ENCODE measurements at regions not wholly inside any gene's neighbourhood (a gene's known extent, or its start where the extent isn't known, plus 50 kb on each side); places are given as distances from the start of the nearest gene placed in this dataset.

- DNase-seq = no peak
- 50 to 71% (median 62%) methylated on average over 2 of the region's 2 CpGs for WGBS, 3 donors
- no peak overlapping the region for H3K27ac ChIP-seq (ENCODE audit: low read depth in 1 of 3, low read length in 2 of 3)
- H3K9me3 ChIP-seq (ENCODE audit: control insufficient read depth in 2 of 2, insufficient read depth in 1 of 2, low read depth in 1 of 2, low read length in 1 of 2) = no peaks in the 10 kb centered on the region
- no peaks in the 10 kb centered on the region for H3K36me3 ChIP-seq (ENCODE audit: control insufficient read depth in 3 of 3, insufficient read depth in 2 of 3, low read depth in 1 of 3, low read length in 3 of 3)
- FAIRE-seq = no peak
- H3K4me3 ChIP-seq (ENCODE audit: low read depth in 1 of 3, low read length in 3 of 3) = no peak overlapping the region
- no peaks in the 10 kb centered on the region for H3K27me3 ChIP-seq (ENCODE audit: control insufficient read depth in 3 of 3, insufficient read depth in 3 of 3, low read length in 3 of 3)
- no peaks in the 10 kb centered on the region for H3K4me1 ChIP-seq (ENCODE audit: control insufficient read depth in 3 of 3, insufficient read depth in 2 of 3, low read depth in 1 of 3, low read length in 2 of 3)
Observed at GRCh38 chr5:44252545-44252944, 136.7 kb downstream of the FGF10 start.

GRCh38 chr5:44246986-44247385 is 142.2 kb downstream of the FGF10 start:
- Histone ChIP-seq H3K27me3 (ENCODE audit: control insufficient read depth in 3 of 3, insufficient read depth in 3 of 3, low read length in 3 of 3) (no peaks in the 10 kb centered on the region), H3K4me3 (ENCODE audit: low read depth in 1 of 3, low read length in 3 of 3) (no peak overlapping the region), H3K27ac (ENCODE audit: low read depth in 1 of 3, low read length in 2 of 3) (no peak overlapping the region), H3K9me3 (ENCODE audit: control insufficient read depth in 2 of 2, insufficient read depth in 1 of 2, low read depth in 1 of 2, low read length in 1 of 2) (peaks cover 0 to 1% of the 10 kb centered on the region in 2 donors), H3K36me3 (ENCODE audit: control insufficient read depth in 3 of 3, insufficient read depth in 2 of 3, low read depth in 1 of 3, low read length in 3 of 3) (no peaks in the 10 kb centered on the region), H3K4me1 (ENCODE audit: control insufficient read depth in 3 of 3, insufficient read depth in 2 of 3, low read depth in 1 of 3, low read length in 2 of 3) (no peaks in the 10 kb centered on the region)
- no peak for DNase-seq
- 82 to 94% (median 90%) methylated on average over 2 of the region's 2 CpGs for WGBS, 3 donors
- FAIRE-seq = no peak

GRCh38 chr5:44245935-44246334 is 143.3 kb downstream of the FGF10 start:
- whole genome bisulfite sequencing, 3 donors = 86 to 94% (median 90%) methylated on average over 1 of the region's 1 CpG

GRCh38 chr5:44242791-44243190 is 146.4 kb downstream of the FGF10 start:
- no peaks in the 10 kb centered on the region for H3K36me3 ChIP-seq (ENCODE audit: control insufficient read depth in 3 of 3, insufficient read depth in 2 of 3, low read depth in 1 of 3, low read length in 3 of 3)
- 69 to 74% (median 71%) methylated on average over 1 of the region's 1 CpG for WGBS, 3 donors
- FAIRE-seq (no peak), DNase-seq (no peak)
- no peak overlapping the region for H3K27ac ChIP-seq (ENCODE audit: low read depth in 1 of 3, low read length in 2 of 3)
- no peak overlapping the region for H3K4me3 ChIP-seq (ENCODE audit: low read depth in 1 of 3, low read length in 3 of 3)
- no peaks in the 10 kb centered on the region for H3K27me3 ChIP-seq (ENCODE audit: control insufficient read depth in 3 of 3, insufficient read depth in 3 of 3, low read length in 3 of 3)
- H3K9me3 ChIP-seq (ENCODE audit: control insufficient read depth in 2 of 2, insufficient read depth in 1 of 2, low read depth in 1 of 2, low read length in 1 of 2) = peaks cover 0 to 1% of the 10 kb centered on the region in 2 donors
- H3K4me1 ChIP-seq (ENCODE audit: control insufficient read depth in 3 of 3, insufficient read depth in 2 of 3, low read depth in 1 of 3, low read length in 2 of 3) = no peaks in the 10 kb centered on the region

More at GRCh38 chr5:44245935-44246334, 143.3 kb downstream of the FGF10 start:
- Histone ChIP-seq H3K27ac (ENCODE audit: low read depth in 1 of 3, low read length in 2 of 3) (no peak overlapping the region), H3K4me3 (ENCODE audit: low read depth in 1 of 3, low read length in 3 of 3) (no peak overlapping the region), H3K36me3 (ENCODE audit: control insufficient read depth in 3 of 3, insufficient read depth in 2 of 3, low read depth in 1 of 3, low read length in 3 of 3) (no peaks in the 10 kb centered on the region), H3K27me3 (ENCODE audit: control insufficient read depth in 3 of 3, insufficient read depth in 3 of 3, low read length in 3 of 3) (no peaks in the 10 kb centered on the region), H3K9me3 (ENCODE audit: control insufficient read depth in 2 of 2, insufficient read depth in 1 of 2, low read depth in 1 of 2, low read length in 1 of 2) (peaks cover 0 to 1% of the 10 kb centered on the region in 2 donors), H3K4me1 (ENCODE audit: control insufficient read depth in 3 of 3, insufficient read depth in 2 of 3, low read depth in 1 of 3, low read length in 2 of 3) (no peaks in the 10 kb centered on the region)
- DNase-seq = no peak
- no peak for FAIRE-seq

GRCh38 chr5:44236040-44236439 is 153.2 kb downstream of the FGF10 start:
- no peak for FAIRE-seq
- WGBS, 3 donors = 63 to 86% (median 77%) methylated on average over 4 of the region's 4 CpGs

GRCh38 chr5:44233691-44234090 is 155.5 kb downstream of the FGF10 start:
- DNase-seq (no peak), FAIRE-seq (no peak)
- no peaks in the 10 kb centered on the region for H3K27me3 ChIP-seq (ENCODE audit: control insufficient read depth in 3 of 3, insufficient read depth in 3 of 3, low read length in 3 of 3)
- H3K4me1 ChIP-seq (ENCODE audit: control insufficient read depth in 3 of 3, insufficient read depth in 2 of 3, low read depth in 1 of 3, low read length in 2 of 3) = no peaks in the 10 kb centered on the region
- 60 to 73% (median 71%) methylated on average over 2 of the region's 2 CpGs for WGBS, 3 donors
- no peak overlapping the region for H3K27ac ChIP-seq (ENCODE audit: low read depth in 1 of 3, low read length in 2 of 3)
- no peaks in the 10 kb centered on the region for H3K9me3 ChIP-seq (ENCODE audit: control insufficient read depth in 2 of 2, insufficient read depth in 1 of 2, low read depth in 1 of 2, low read length in 1 of 2)
- no peak overlapping the region for H3K4me3 ChIP-seq (ENCODE audit: low read depth in 1 of 3, low read length in 3 of 3)
- no peaks in the 10 kb centered on the region for H3K36me3 ChIP-seq (ENCODE audit: control insufficient read depth in 3 of 3, insufficient read depth in 2 of 3, low read depth in 1 of 3, low read length in 3 of 3)

More at GRCh38 chr5:44236040-44236439, 153.2 kb downstream of the FGF10 start:
- no peaks in the 10 kb centered on the region for H3K4me1 ChIP-seq (ENCODE audit: control insufficient read depth in 3 of 3, insufficient read depth in 2 of 3, low read depth in 1 of 3, low read length in 2 of 3)
- no peaks in the 10 kb centered on the region for H3K36me3 ChIP-seq (ENCODE audit: control insufficient read depth in 3 of 3, insufficient read depth in 2 of 3, low read depth in 1 of 3, low read length in 3 of 3)
- H3K9me3 ChIP-seq (ENCODE audit: control insufficient read depth in 2 of 2, insufficient read depth in 1 of 2, low read depth in 1 of 2, low read length in 1 of 2) = no peaks in the 10 kb centered on the region
- DNase-seq = no peak
- H3K4me3 ChIP-seq (ENCODE audit: low read depth in 1 of 3, low read length in 3 of 3) = no peak overlapping the region
- no peaks in the 10 kb centered on the region for H3K27me3 ChIP-seq (ENCODE audit: control insufficient read depth in 3 of 3, insufficient read depth in 3 of 3, low read length in 3 of 3)
- H3K27ac ChIP-seq (ENCODE audit: low read depth in 1 of 3, low read length in 2 of 3) = no peak overlapping the region

GRCh38 chr5:44225231-44226160 is 163.7 kb downstream of the FGF10 start:
- FAIRE-seq = no peak

GRCh38 chr5:44199408-44199807 is 189.8 kb downstream of the FGF10 start:
- H3K9me3 ChIP-seq (ENCODE audit: control insufficient read depth in 2 of 2, insufficient read depth in 1 of 2, low read depth in 1 of 2, low read length in 1 of 2) = peaks cover 2 to 11% of the 10 kb centered on the region in 2 donors
- DNase-seq = no peak
- no peaks in the 10 kb centered on the region for H3K36me3 ChIP-seq (ENCODE audit: control insufficient read depth in 3 of 3, insufficient read depth in 2 of 3, low read depth in 1 of 3, low read length in 3 of 3)
- H3K4me3 ChIP-seq (ENCODE audit: low read depth in 1 of 3, low read length in 3 of 3) = no peak overlapping the region
- 95 to 100% (median 95%) methylated on average over 1 of the region's 1 CpG for WGBS, 3 donors
- H3K4me1 ChIP-seq (ENCODE audit: control insufficient read depth in 3 of 3, insufficient read depth in 2 of 3, low read depth in 1 of 3, low read length in 2 of 3) = no peaks in the 10 kb centered on the region
- no peak for FAIRE-seq
- H3K27ac ChIP-seq (ENCODE audit: low read depth in 1 of 3, low read length in 2 of 3) = no peak overlapping the region
- no peaks in the 10 kb centered on the region for H3K27me3 ChIP-seq (ENCODE audit: control insufficient read depth in 3 of 3, insufficient read depth in 3 of 3, low read length in 3 of 3)

More at GRCh38 chr5:44225231-44226160, 163.7 kb downstream of the FGF10 start:
- Histone ChIP-seq H3K27ac (ENCODE audit: low read depth in 1 of 3, low read length in 2 of 3) (no peak overlapping the region), H3K9me3 (ENCODE audit: control insufficient read depth in 2 of 2, insufficient read depth in 1 of 2, low read depth in 1 of 2, low read length in 1 of 2) (peaks cover 0 to 1% of the 10 kb centered on the region in 2 donors), H3K36me3 (ENCODE audit: control insufficient read depth in 3 of 3, insufficient read depth in 2 of 3, low read depth in 1 of 3, low read length in 3 of 3) (no peaks in the 10 kb centered on the region), H3K4me1 (ENCODE audit: control insufficient read depth in 3 of 3, insufficient read depth in 2 of 3, low read depth in 1 of 3, low read length in 2 of 3) (no peaks in the 10 kb centered on the region), H3K27me3 (ENCODE audit: control insufficient read depth in 3 of 3, insufficient read depth in 3 of 3, low read length in 3 of 3) (no peaks in the 10 kb centered on the region), H3K4me3 (ENCODE audit: low read depth in 1 of 3, low read length in 3 of 3) (no peak overlapping the region)
- no peak for DNase-seq
- WGBS, 3 donors = 68 to 80% (median 75%) methylated on average over 8 of the region's 8 CpGs

Measured in small intestine (tissue), 7 donors.